NCI-H2171 treated with DMSO at 0.1 percent for 48 hours (cell line): ENCODE measurements at regions not wholly inside any gene's neighbourhood (a gene's known extent, or its start where the extent isn't known, plus 50 kb on each side); places are given as distances from the start of the nearest gene placed in this dataset.

Experiments
- DNase-seq: peaks from one replicate; lab custom pipeline; 2025; lab: John Stamatoyannopoulos, UW

GRCh38 chr10:123529146-123529760, 136.9 kb upstream of the GPR26 start:
- no peak for DNase-seq

- DNase-seq: no peak
Observed at GRCh38 chr10:123530166-123530870, 135.8 kb upstream of the GPR26 start.

GRCh38 chr10:123535386-123535785, 130.8 kb upstream of the GPR26 start:
- no peak for DNase-seq

GRCh38 chr10:123536176-123536845, 129.8 kb upstream of the GPR26 start:
- DNase-seq: no peak

- DNase-seq: no peak
Observed at GRCh38 chr10:123537188-123537961, 128.8 kb upstream of the GPR26 start.

GRCh38 chr10:123538401-123539320, 127.5 kb upstream of the GPR26 start:
- no peak for DNase-seq

- DNase-seq: no peak
Observed at GRCh38 chr10:123544986-123545385, 121.2 kb upstream of the GPR26 start.

GRCh38 chr10:123548770-123549169, 117.4 kb upstream of the GPR26 start:
- no peak for DNase-seq

- no peak for DNase-seq
Observed at GRCh38 chr10:123549761-123550454, 116.2 kb upstream of the GPR26 start.

- no peak for DNase-seq
Observed at GRCh38 chr10:123550675-123551096, 115.5 kb upstream of the GPR26 start.

- DNase-seq: no peak
Observed at GRCh38 chr10:123551259-123551658, 114.9 kb upstream of the GPR26 start.

GRCh38 chr10:123552760-123553554, 113.2 kb upstream of the GPR26 start:
- DNase-seq: no peak

- no peak for DNase-seq
Observed at GRCh38 chr10:123553810-123554430, 112.2 kb upstream of the GPR26 start.

- no peak for DNase-seq
Observed at GRCh38 chr10:123554656-123555055, 111.5 kb upstream of the GPR26 start.

GRCh38 chr10:123555616-123556015, 110.5 kb upstream of the GPR26 start:
- no peak for DNase-seq

GRCh38 chr10:123556049-123556448, 110.1 kb upstream of the GPR26 start:
- no peak for DNase-seq

GRCh38 chr10:123556736-123557135, 109.4 kb upstream of the GPR26 start:
- no peak for DNase-seq

- no peak for DNase-seq
Observed at GRCh38 chr10:123557366-123558108, 108.6 kb upstream of the GPR26 start.

GRCh38 chr10:123558651-123559050, 107.5 kb upstream of the GPR26 start:
- DNase-seq: no peak
